GM19035 (cell line): ENCODE measurements at regions not wholly inside any gene's neighbourhood (a gene's known extent, or its start where the extent isn't known, plus 50 kb on each side); places are given as distances from the start of the nearest gene placed in this dataset.
"Not testable (repeated sequence)": the region's sequence is repeated elsewhere in the genome, so short reads cannot be mapped to it uniquely, and the experiment has no call there.

ENCODE experiments used
- ATAC-seq: cut with Tn5 transposase; IDR thresholded peaks from one replicate; pipeline ENCODE4 v1.9.1; 2021; ENCODE audit not compliant: unreplicated experiment

GRCh38 chrX:125193921-125194320 lies 125.8 kb upstream of the TEX13C start:
- ATAC-seq = no peak

GRCh38 chrX:125198546-125198945 lies 121.1 kb upstream of the TEX13C start:
- no peak for ATAC-seq

GRCh38 chrX:125202591-125203248 lies 117.0 kb upstream of the TEX13C start:
- no peak for ATAC-seq

- ATAC-seq = no peak
These were observed 116.3 kb upstream of the TEX13C start for GRCh38 chrX:125203365-125203736.

GRCh38 chrX:125203737-125204578 lies 115.7 kb upstream of the TEX13C start:
- ATAC-seq = no peak

GRCh38 chrX:125204681-125205132 lies 115.0 kb upstream of the TEX13C start:
- no peak for ATAC-seq

GRCh38 chrX:125205133-125205917 lies 114.3 kb upstream of the TEX13C start:
- peak; percentile 61 for ATAC-seq

- peak; percentile 11 for ATAC-seq
These were observed 113.6 kb upstream of the TEX13C start for GRCh38 chrX:125205918-125206665.

GRCh38 chrX:125210146-125210545 lies 109.5 kb upstream of the TEX13C start:
- no peak for ATAC-seq

- no peak for ATAC-seq
These were observed 99.8 kb upstream of the TEX13C start for GRCh38 chrX:125219852-125220251.

GRCh38 chrX:125236955-125237354 lies 82.7 kb upstream of the TEX13C start:
- no peak for ATAC-seq

- no peak for ATAC-seq
These were observed 70.7 kb upstream of the TEX13C start for GRCh38 chrX:125248931-125249330.

GRCh38 chrX:125255759-125256158 lies 63.9 kb upstream of the TEX13C start:
- not testable (repeated sequence) for ATAC-seq

GRCh38 chrX:125262836-125263235 lies 56.8 kb upstream of the TEX13C start:
- no peak for ATAC-seq

GRCh38 chrX:125266153-125266660 lies 53.5 kb upstream of the TEX13C start:
- no peak for ATAC-seq
